ENCODE measurements at regions not wholly inside any gene's neighbourhood (a gene's known extent, or its start where the extent isn't known, plus 50 kb on each side); places are given as distances from the start of the nearest gene placed in this dataset.

DNA sequence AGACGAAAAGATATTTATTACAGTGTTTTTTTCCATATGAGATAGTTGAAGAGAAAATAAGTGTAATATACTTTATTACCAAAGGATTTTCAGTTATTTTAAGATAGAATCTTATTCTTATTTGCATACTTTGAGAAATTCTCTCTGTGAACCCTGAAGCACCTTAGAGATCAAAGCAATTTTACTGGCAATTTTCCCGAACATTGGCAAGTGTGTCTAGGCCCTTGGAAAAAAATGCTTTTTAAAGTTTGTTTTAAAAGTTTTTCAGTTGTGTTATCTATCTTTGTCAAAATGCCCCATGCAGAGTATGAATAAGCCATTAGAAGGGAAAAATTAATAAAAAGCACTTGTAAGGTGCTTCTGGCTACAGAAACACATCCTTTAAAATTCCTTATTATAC is 276.8 kb upstream of the HSF2 start:
- TF ChIP-seq, protein P1, sequence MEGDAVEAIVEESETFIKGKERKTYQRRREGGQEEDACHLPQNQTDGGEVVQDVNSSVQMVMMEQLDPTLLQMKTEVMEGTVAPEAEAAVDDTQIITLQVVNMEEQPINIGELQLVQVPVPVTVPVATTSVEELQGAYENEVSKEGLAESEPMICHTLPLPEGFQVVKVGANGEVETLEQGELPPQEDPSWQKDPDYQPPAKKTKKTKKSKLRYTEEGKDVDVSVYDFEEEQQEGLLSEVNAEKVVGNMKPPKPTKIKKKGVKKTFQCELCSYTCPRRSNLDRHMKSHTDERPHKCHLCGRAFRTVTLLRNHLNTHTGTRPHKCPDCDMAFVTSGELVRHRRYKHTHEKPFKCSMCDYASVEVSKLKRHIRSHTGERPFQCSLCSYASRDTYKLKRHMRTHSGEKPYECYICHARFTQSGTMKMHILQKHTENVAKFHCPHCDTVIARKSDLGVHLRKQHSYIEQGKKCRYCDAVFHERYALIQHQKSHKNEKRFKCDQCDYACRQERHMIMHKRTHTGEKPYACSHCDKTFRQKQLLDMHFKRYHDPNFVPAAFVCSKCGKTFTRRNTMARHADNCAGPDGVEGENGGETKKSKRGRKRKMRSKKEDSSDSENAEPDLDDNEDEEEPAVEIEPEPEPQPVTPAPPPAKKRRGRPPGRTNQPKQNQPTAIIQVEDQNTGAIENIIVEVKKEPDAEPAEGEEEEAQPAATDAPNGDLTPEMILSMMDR (conservative IDR thresholded peaks at IDR 0.05; ENCODE audit: low read depth, low read length) = no peak
- TF ChIP-seq EZH2 (IDR thresholded peaks at IDR 0.05; ENCODE audit: low read length, unreplicated experiment) (no peak), EZH2phosphoT487 (IDR thresholded peaks at IDR 0.05; ENCODE audit: borderline replicate concordance, low read length) (no peak)

Data from PC-3 (cell line).